ENCODE measurements at regions not wholly inside any gene's neighbourhood (a gene's known extent, or its start where the extent isn't known, plus 50 kb on each side); places are given as distances from the start of the nearest gene placed in this dataset.

- dilution Hi-C loops (cut with MboI; ENCODE audit: extremely low pct_ligation_motif_present, low sequenced_read_pairs) = no loop called here
- Histone ChIP-seq H3K27me3 (ENCODE audit: control insufficient read depth in 2 of 2, insufficient read depth in 2 of 2, low read length in 2 of 2) (peaks cover 0 to 2% of the 10 kb centered on the region in 2 experiments), H3K36me3 (ENCODE audit: control insufficient read depth in 2 of 2, extremely low read depth in 1 of 2, insufficient read depth in 2 of 2, low read length in 2 of 2) (no peaks in the 10 kb centered on the region), H3K4me3 (replicated peaks in 1 of 3; ENCODE audit: insufficient read depth in 1 of 3, low read depth in 1 of 3, low read length in 3 of 3) (no peak overlapping the region), H2AFZ (ENCODE audit: low read depth, low read length) (no peak overlapping the region), H3K9me1 (replicated peaks; ENCODE audit: control insufficient read depth, extremely low read depth, insufficient read depth, low read length) (no peaks in the 10 kb centered on the region), H3K4me2 (ENCODE audit: insufficient read depth, low read length) (no peak overlapping the region), H3K27ac (ENCODE audit: insufficient read depth, low read depth, low read length) (no peak overlapping the region), H3K4me1 (ENCODE audit: control insufficient read depth, extremely low read depth, insufficient read depth, low read length) (no peaks in the 10 kb centered on the region), H3K9ac (replicated peaks; ENCODE audit: extremely low read depth, insufficient read depth, low read length) (no peak overlapping the region), H3K79me2 (ENCODE audit: control insufficient read depth, insufficient read depth, low read length) (no peaks in the 10 kb centered on the region), H4K20me1 (replicated peaks; ENCODE audit: control insufficient read depth, extremely low read depth, insufficient read depth, low read length) (no peaks in the 10 kb centered on the region), H3K9me3 (replicated peaks; ENCODE audit: control insufficient read depth, insufficient read depth, low read length) (no peaks in the 10 kb centered on the region)
- ChIA-PET POLR2A (no interaction called here), CTCF (no interaction called here)
- intact Hi-C loops (cut with micrococcal nuclease) = no loop called here
- TF ChIP-seq POLR2AphosphoS5 (IDR thresholded peaks at IDR 0.05; ENCODE audit: insufficient read depth, low read depth, low read length) (no peak), MYC (IDR thresholded peaks at IDR 0.05; ENCODE audit: low read depth, low read length) (no peak), JUN (IDR thresholded peaks at IDR 0.05; ENCODE audit: borderline replicate concordance, insufficient read depth, insufficient read length, low read depth) (no peak), POLR2A (IDR thresholded peaks at IDR 0.05; ENCODE audit: low read depth, low read length) (no peak), FOS (IDR thresholded peaks at IDR 0.05; ENCODE audit: borderline replicate concordance, insufficient read depth, low read length) (no peak), EZH2 (IDR thresholded peaks at IDR 0.05; ENCODE audit: borderline replicate concordance, low read depth, low read length, severe bottlenecking) (no peak), GATA2 (IDR thresholded peaks at IDR 0.05; ENCODE audit: insufficient read depth, insufficient read length, low read depth, low read length) (no peak)
- TF ChIP-seq, protein P1, sequence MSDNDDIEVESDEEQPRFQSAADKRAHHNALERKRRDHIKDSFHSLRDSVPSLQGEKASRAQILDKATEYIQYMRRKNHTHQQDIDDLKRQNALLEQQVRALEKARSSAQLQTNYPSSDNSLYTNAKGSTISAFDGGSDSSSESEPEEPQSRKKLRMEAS (IDR thresholded peaks at IDR 0.05; ENCODE audit: insufficient read depth, insufficient read length) = no peak
- TF ChIP-seq, protein P2, sequence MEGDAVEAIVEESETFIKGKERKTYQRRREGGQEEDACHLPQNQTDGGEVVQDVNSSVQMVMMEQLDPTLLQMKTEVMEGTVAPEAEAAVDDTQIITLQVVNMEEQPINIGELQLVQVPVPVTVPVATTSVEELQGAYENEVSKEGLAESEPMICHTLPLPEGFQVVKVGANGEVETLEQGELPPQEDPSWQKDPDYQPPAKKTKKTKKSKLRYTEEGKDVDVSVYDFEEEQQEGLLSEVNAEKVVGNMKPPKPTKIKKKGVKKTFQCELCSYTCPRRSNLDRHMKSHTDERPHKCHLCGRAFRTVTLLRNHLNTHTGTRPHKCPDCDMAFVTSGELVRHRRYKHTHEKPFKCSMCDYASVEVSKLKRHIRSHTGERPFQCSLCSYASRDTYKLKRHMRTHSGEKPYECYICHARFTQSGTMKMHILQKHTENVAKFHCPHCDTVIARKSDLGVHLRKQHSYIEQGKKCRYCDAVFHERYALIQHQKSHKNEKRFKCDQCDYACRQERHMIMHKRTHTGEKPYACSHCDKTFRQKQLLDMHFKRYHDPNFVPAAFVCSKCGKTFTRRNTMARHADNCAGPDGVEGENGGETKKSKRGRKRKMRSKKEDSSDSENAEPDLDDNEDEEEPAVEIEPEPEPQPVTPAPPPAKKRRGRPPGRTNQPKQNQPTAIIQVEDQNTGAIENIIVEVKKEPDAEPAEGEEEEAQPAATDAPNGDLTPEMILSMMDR (IDR thresholded peaks at IDR 0.05; ENCODE audit: extremely low read depth in 1 of 2, insufficient read depth in 1 of 2, low read depth in 1 of 2, low read length in 2 of 2) = no peak
- DNase-seq (ENCODE audit: low read depth, low spot score) = no peak
- BruUV-seq (replicated peaks) = no TSS peak
- no peak for FAIRE-seq
Measured at GRCh38 chr1:38101037-38101785, 54.6 kb upstream of the POU3F1 start.
